ENCODE measurements at regions not wholly inside any gene's neighbourhood (a gene's known extent, or its start where the extent isn't known, plus 50 kb on each side); places are given as distances from the start of the nearest gene placed in this dataset.

GRCh38 chr3:113051787-113052186 is 61.0 kb downstream of the GTPBP8 start:
- DNase-seq: no peak

- no peak for DNase-seq
These were observed 62.4 kb downstream of the GTPBP8 start for GRCh38 chr3:113053169-113053568.

GRCh38 chr3:113054552-113054951 is 63.8 kb downstream of the GTPBP8 start:
- no peak for DNase-seq

GRCh38 chr3:113055201-113055600 is 64.4 kb downstream of the GTPBP8 start:
- DNase-seq: no peak

GRCh38 chr3:113055961-113056360 is 65.2 kb downstream of the GTPBP8 start:
- DNase-seq: no peak

GRCh38 chr3:113057117-113057516 is 66.3 kb downstream of the GTPBP8 start:
- no peak for DNase-seq

GRCh38 chr3:113058188-113058587 is 67.4 kb downstream of the GTPBP8 start:
- DNase-seq: no peak

GRCh38 chr3:113062705-113063104 is 71.9 kb downstream of the GTPBP8 start:
- DNase-seq: no peak

- no peak for DNase-seq
These were observed 72.5 kb downstream of the GTPBP8 start for GRCh38 chr3:113063126-113063894.

GRCh38 chr3:113064183-113064582 is 73.4 kb downstream of the GTPBP8 start:
- DNase-seq: no peak

- DNase-seq: no peak
These were observed 74.6 kb downstream of the GTPBP8 start for GRCh38 chr3:113065336-113065735.

- DNase-seq: no peak
These were observed 79.4 kb downstream of the GTPBP8 start for GRCh38 chr3:113070072-113070640.

- no peak for DNase-seq
These were observed 79.9 kb downstream of the GTPBP8 start for GRCh38 chr3:113070681-113071113.

- no peak for DNase-seq
These were observed 84.8 kb downstream of the GTPBP8 start for GRCh38 chr3:113075588-113075987.

GRCh38 chr3:113079218-113079961 is 88.6 kb downstream of the GTPBP8 start:
- DNase-seq: no peak

GRCh38 chr3:113084777-113085176 is 94.0 kb downstream of the GTPBP8 start:
- no peak for DNase-seq

GRCh38 chr3:113086560-113087461 is 96.0 kb downstream of the GTPBP8 start:
- no peak for DNase-seq

- DNase-seq: no peak
These were observed 97.8 kb downstream of the GTPBP8 start for GRCh38 chr3:113088616-113089015.

- DNase-seq: no peak
These were observed 100.6 kb downstream of the GTPBP8 start for GRCh38 chr3:113091417-113091816.

GRCh38 chr3:113092746-113093145 is 102.0 kb downstream of the GTPBP8 start:
- no peak for DNase-seq

- no peak for DNase-seq
These were observed 103.8 kb downstream of the GTPBP8 start for GRCh38 chr3:113094337-113095221.
